Stimulated activated CD8-positive, alpha-beta memory T cell treated with anti-CD3 and anti-CD28 coated beads, Interleukin-12 subunit alpha, Interleukin-12 subunit beta, amount 100 ng/mL, for 24 hours (primary cell): ENCODE measurements at regions not wholly inside any gene's neighbourhood (a gene's known extent, or its start where the extent isn't known, plus 50 kb on each side); places are given as distances from the start of the nearest gene placed in this dataset.
"Not testable (repeated sequence)": the region's sequence is repeated elsewhere in the genome, so short reads cannot be mapped to it uniquely, and the experiment has no call there.

ENCODE experiments used
- DNase-seq: peaks from one replicate; pipeline ENCODE4 v3.0.0-alpha.2; 2020; ENCODE audit errors: extremely low read depth

DNA sequence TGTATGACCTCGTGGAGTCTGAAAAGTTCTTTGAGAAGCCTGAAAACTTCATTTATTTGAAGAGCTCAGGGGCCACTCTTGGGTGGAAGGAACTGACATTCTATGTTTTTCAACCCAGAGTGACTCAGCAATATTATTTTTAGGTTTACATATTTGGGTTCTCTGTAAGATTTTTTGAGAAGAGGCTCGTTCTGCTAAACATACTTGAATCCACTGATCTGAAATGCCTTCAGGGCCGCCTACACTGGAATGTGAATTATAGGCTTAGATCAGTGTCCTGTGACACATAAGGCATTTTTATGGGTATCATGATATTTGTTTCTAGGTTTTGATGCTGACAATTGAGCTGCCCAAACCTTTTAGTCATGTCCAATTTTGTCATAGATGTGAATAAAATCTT is 86.2 kb downstream of the PSAT1 start:
- DNase-seq, result no peak

DNA sequence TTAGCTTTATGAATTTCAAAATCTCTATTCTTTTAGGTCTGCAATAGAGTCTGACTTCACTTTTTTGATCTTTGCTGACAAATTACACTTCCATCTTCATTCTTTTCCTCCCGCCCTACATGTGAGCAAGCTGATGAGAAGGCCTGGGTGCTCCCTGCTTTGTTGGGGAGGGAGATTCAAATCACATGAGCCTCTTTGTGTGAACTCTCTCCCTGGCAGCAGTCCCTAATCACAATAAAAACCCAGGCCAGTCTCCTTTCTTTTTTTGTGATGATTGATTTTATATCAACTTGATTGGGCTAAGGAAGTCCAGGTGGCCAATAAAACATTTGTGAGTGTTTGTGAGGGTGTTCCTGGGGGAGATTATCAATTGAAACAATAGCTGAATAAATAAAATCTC is 89.4 kb downstream of the PSAT1 start:
- DNase-seq, result no peak

DNA sequence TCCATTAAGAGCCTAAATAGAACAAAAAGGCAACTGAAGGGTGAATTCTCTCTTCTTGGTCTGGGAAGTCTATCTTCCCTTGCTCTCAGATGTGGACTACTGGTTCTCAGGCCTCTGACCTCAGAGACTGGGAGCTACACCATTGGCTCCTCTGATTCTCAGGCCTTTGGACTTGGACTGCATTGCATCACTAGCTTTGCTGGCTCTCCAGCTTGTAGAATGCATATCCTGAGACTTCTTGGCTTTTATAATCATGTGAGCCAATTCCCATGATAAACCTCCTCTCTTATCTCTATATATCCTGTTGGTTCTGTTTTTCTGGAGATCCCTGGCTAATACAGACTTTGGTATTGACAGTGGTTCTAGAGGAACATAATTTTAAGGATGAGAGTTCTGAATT is 89.8 kb downstream of the PSAT1 start:
- DNase-seq, result no peak

DNA sequence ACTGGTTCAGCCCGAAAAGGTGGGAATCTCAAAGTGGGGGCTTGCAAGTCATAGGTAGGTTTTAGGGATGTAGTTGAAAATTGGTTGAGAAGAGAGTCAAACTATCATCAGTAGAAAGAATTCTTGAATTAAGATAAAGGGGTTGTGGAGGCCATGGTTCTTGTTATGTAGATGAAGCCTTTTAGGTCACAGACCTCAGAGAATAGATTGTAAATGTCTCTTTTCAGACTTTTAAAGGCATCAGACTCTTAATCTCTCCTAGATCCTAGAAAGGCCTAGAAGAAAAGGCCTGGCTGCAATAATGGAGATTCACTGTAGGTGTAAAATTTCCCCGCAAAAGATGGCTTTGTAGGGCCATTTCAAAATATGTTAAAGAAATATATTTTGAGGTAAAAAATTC is 96.4 kb downstream of the PSAT1 start:
- no peak for DNase-seq

DNA sequence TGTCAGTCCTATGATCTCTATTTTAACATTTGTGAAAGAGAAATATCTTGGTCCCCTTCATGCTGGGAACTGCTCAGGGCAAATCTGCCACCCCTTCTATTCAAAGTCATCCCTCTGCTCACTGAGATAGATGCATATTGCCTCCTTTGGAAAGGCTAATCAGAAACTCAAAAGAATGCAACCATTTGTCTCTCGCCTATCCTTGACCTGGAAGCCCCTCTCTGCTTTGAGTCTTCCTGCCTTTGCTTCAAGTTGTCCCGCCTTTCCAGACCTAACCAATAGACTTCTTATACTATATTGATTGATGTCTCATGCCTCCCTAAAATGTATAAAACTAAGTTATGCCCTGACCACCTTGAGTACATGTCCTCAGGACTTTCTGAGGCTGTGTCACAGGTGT is 97.0 kb downstream of the PSAT1 start:
- no peak for DNase-seq

DNA sequence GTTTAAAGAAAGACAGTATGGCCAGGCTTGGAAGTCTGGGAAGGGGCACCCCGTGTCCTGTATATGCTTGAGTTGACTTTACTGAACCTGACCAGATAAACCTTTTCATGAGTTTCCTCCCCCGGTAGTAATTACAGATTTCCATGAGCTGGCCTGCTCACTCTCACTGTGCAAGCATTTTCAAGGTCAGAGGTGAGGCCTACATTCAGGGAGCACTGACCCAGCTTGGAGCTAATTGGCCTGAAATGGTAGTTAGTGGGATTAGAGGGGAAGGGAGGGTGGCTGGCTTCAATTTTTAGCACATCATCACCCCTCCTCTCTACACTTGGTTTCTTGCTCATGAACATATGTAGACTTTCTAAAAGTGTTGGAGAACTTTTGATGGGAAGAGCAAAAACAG is 99.2 kb downstream of the PSAT1 start:
- no peak for DNase-seq

DNA sequence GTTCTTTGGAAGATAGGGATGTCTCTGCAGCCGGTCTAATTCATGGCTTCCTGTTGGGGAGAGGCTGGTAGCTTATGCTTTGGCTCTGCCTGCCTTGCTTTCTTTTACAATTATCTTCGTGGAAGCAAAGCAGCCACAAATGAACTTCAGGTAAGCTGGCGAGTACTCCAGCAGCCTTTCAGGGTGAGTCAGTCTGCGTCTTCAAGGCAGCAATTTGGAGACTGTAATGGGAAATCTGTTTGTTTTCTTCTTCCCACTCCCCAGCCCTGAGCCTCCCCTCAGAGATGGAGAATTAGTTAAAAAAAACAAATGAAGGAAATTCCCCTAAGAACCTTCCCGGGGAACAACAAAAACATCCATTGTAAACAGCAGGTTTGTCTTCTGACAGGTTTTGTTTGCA is 100.1 kb downstream of the PSAT1 start:
- no peak for DNase-seq

DNA sequence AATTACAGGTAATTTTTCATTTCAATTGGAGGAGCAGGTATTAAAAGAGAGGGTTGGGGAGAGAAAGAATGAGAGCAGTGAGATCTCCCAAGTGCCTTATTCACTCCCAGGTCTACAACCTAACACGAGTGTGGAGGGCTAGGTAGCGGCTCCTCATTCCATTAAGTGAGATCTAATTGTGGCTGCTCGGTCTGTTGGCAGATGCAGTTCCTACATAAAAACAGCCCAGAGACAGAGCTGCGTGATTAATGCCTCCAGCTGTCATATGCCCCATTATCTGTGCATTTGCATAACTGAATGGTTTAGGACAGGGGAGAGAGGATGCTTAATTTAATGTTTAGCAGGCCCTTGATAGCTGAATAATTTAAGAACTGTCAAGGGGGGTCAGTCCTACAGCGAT is 100.5 kb downstream of the PSAT1 start:
- no peak for DNase-seq

DNA sequence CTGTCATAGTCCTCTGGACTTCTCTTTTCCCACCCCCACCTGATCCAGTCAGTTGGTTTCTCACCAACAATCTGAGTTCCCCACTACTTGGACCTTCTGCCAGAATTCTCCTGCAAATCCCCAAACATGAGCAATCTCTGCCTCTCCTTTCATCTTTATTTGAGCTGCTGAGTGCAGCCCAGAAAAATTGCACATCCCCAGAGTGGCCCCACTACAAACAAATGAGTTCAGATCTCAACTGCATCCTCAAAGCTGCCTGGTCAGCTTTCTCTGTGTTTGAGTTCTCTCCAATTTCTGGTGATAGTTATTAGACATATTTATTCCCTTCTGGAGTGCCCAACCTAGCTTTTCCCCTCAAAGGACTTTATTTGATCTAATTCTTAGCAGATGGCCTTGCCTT is 102.2 kb downstream of the PSAT1 start:
- DNase-seq, result no peak

DNA sequence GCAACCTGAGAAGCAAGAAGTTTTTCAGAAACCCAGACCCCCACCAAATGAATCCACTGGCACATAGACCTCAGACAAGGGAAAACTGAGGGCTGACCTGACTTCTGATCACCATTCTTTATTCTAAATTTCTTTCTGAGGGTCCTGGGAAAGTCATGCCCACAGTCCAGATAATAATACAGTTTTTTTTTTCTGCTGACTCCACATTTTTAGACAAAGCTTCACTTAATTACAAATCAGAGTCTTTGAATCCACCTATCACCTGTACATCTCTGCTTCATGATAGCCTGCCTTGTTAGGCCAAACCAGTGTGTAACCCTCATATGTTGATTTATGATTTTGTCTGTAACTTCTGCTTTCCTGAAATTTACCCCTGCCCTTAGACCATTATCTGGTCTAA is 103.6 kb downstream of the PSAT1 start:
- DNase-seq, result no peak

DNA sequence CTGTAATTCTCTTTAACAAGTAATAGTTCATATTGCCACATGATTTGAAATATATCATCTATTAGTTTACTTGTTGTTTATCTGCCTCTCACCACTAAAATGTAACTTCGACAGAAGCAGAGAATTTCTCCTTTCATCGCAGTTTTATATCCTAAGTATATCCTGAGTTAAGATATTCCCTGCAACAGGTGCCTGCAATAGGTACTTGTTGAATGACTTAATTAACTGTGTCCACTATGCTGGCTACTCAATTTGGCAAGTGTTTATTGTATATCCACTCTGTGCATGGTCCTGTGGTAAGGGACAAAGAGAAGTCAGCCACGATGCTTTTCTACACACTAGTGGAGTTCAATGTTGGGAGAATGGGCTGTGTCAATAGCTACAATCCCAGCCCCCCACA is 108.5 kb downstream of the PSAT1 start:
- no peak for DNase-seq

DNA sequence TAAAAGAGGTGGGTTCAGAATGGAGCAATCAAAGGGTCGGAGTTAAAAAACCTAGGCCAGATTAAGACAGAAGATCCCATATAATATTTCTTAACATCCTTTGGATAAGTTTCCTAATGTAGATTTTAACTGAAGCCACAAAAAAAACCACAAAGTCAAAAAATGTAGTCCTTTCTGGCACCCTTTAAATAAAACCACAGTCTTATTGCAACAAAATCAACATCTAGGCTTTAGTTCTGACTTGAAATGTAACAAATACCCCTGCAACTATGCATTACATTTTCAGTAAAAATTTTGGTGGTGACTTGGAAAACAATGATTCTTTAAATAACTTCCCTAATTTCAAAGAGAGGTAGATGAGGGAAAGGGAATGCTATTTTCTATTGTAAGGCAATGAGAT is 109.2 kb downstream of the PSAT1 start:
- no peak for DNase-seq

DNA sequence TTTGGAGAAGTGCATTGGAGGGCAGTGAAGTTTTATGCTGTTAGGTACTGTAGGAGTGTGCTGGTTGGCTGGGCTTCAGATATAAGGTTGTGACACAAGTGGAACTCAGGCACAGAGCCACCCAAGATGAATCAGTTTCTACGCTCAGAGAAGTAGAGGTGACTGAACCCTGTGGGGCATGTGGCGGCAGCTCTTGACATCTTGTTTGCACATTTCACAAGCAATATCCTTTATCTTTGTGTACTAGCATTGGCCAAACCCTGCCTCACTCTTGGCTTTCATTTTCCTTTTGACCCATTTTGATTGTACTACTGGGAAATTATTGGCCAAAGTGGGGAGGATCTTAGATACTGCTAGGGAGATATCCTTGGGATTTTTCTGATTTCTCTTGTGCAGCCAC is 110.0 kb downstream of the PSAT1 start:
- no peak for DNase-seq

DNA sequence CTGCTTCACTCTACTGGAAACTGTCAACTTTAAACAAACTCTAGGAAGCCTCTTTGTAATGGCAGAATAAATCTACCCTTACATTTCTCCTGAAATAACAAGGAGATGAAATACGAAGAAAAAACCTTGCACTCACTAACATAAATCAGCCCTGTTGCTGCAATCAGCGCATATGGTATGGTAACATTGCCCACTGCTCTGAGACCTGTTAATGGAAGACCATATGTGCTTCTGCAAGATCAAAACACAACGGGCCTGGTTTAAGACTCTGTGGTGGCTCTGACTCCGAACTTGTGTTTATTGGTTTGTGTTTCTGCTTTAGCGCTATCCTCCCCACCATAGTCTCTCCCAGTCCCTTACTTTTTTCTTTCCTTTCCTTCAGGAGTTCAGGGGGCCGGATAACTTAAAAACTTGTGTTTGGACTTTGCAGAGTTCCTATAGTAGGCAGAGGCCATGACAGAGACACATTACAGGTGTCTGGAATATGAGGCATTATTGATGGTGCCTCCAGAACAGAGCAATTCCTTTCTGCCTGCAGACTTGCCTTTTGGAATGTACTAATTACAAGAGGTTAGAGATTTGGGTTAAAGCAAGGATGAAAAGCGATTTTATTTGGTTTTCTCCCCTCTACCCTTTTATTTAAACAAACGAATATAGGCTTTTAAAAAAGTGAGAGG is 110.8 kb downstream of the PSAT1 start:
- DNase-seq, result no peak

DNA sequence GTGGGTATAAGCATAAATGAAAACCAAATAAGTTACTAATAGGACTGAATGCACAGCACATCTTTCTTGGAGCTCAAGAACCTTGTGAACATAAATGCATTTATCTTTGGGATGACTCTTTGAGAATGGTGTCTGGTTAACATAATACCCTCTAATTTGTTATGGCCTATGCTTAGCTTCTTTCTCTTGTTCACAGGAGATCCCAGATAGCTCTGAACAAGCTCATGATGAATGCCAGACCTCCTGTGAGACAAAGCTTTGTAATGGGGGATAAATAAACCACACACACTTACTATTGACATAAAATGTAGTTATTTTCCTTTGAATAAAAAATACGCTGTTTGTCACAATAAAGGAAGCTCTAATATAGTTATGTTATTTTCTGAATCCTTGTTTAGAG is 111.5 kb downstream of the PSAT1 start:
- DNase-seq, result no peak

DNA sequence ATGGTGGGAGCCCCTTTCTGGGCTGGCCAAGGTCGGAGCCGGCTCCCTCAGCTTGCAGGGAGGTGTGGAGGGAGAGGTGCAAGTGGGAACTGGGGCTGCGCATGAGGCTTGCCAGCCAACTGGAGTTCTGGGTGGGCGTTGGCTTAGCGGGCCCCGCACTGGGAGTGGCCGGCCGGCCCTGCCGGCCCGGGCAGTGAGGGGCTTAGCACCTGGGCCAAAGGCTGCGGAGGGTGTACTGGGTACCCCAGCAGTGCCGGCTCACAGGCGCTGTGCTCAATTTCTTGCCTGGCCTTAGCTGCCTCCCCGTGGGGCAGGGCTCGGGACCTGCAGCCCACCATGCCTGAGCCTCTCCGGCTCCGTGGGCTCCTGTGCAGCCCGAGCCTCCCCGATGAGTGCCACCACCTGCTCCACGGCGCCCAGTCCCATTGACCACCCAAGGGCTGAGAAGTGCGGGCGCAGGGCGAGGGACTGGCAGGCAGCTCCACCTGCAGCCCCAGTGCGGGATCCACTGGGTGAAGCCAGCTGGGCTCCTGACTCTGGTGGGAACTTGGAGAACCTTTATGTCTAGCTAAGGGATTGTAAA is 113.1 kb downstream of the PSAT1 start:
- not testable (repeated sequence) for DNase-seq

DNA sequence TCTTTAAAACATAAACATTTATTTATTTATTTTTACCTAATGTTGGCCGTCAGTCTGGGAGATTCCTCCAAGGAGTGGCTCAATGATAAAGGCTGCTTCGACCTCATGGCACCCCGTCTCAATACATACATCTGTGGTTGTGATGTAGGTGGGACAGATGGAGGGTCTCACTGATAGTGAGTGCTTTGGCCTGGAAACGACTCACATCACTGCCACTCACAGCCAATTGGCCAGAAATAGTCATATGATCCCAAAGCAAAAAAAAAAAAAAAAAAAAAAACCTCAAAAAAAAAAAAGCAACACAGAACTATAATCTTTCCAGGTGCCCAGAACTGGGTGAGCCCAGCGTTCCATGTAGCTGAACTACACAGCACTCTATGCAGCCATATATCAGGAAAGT is 125.4 kb downstream of the PSAT1 start:
- DNase-seq, result no peak

DNA sequence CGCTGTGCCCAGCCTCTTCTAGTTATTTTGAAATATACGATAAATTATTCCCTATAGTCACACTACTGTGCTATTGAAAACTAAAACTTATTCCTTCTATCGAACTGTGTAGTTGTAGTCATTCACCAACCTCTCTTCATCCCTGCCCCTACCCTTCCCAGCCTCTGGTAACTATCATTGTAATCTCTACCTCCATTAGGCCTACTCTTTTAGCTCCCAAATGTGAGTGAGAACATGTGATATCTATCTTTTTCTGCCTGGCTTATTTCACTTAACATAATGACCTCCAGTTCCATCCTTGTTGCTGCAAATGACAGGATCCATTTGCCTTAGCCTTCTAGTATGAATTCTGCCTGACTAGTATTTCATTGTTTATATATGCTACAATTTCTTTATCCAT is 127.4 kb downstream of the PSAT1 start:
- DNase-seq, result no peak

DNA sequence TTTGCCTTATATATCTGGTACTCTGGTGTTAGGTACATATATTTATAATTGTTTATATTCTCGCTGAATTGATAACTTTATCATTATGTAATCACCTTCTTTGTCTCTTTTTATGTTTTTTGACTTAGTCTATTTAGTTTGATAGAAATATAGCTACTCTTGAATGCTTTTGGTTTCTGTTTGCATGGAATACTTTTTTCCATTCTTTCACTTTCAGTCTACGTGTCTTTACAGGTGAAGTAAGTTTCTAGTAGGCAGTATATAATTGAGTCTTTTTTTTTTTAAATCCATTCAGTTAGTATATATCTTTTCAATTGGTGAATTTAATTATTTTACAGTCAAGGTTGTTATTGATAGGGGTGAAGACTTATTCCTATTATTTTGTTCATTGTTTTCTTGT is 131.7 kb downstream of the PSAT1 start:
- DNase-seq, result no peak

DNA sequence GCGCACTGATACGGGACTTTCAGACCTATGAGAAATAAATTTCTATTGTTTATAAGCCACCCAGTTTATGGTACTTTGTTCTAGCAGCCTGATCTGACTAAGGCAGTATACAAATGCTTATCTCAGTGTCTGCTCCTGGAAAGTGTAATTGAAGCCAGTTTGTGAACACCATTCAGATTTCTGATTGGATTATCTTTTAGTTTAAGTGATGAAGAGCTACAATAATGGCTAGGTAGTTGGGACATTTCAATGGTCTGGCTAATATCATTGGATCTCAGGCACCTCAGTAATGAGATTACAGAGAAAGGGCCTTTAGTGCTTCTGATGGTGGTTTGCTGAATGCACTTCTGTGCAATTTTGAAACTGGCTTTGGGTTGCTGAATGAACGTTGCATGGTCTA is 133.5 kb downstream of the PSAT1 start:
- no peak for DNase-seq

DNA sequence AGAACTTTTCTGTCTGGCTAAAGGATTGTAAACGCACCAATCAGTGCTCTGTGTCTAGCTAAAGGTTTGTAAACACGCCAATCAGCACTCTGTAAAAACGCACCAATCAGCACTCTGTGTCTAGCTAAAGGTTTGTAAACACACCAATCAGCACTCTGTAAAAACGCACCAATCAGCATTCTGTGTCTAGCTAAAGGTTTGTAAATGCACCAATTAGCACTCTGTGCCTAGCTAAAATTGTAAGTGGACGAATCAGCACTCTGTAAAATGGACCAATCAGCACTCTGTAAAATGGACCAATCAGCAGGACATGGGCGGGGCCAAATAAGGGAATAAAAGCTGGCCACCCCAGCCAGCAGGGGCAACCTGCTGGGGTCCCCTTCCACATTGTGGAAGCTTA is 134.1 kb downstream of the PSAT1 start:
- DNase-seq, result not testable (repeated sequence)

DNA sequence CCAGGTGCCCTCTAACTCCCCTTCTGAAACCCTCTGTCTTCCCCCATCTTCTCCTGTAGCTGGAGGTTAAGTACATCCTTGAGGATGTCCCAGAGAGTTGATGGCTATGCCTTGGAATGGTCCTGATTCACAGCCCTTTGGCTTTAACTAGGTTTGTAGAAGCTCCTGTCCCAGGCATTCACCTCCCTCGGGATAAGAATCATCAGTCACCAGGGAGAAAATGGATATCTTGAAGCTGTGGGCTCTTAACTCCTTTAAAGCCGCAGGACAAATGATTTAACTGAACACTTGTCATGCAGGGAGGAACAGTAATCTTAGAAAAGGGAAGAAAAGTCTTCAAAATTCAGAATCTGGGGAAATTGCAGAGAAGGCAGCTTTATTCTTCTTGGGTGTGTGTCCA is 139.9 kb downstream of the PSAT1 start:
- DNase-seq, result no peak

DNA sequence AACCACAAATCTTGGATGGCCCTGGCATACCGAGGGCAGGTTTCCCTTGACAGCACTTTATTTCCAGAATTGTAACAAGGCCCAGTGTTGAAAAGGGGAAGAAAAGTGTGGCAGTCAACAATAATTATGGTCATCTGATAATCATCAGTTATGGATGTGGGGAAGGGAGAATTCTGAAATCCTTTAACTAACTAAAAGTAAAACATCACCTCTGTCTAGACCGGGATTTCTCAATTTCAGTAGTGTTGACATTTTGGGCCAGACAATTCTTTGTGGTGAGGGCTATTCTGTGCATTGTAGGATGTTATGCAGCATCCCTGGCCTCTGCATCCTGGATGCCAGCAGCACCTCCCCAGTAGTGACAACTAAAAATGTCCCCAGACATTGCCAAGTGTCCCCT is 140.4 kb downstream of the PSAT1 start:
- DNase-seq, result no peak

DNA sequence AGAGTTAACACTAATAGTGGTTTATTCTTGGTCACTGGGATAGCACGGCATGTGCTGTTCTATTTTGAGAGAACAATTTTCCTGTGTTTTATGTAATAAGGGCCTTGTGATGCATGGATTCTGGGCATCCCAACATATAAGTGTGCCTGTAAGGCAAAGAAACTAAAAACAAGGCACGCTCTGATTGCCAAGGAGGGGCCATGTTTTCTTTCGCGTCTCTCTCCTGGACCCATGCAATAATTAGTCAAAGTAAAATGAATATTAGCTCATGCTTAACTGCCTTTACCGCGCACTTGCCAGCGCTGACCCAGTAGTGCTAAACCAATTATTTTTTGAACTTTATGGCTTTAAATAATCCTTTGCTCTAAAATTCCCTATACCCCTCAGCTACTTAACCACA is 140.9 kb downstream of the PSAT1 start:
- no peak for DNase-seq
